T-helper 2 cell treated with Interferon-gamma antibody and Interleukin-4, amounts not matched to agents 5 μg/mL and 100 μg/mL, for 36 hours (primary cell): ENCODE measurements at regions not wholly inside any gene's neighbourhood (a gene's known extent, or its start where the extent isn't known, plus 50 kb on each side); places are given as distances from the start of the nearest gene placed in this dataset.

Source experiments
- DNase-seq: peaks from one replicate; pipeline ENCODE4 v3.0.0; 2021; ENCODE audit warnings: low spot score
- H3K27ac Mint-ChIP-seq: one replicate; pipeline ENCODE4 v1.8.0; 2021; ENCODE audit warnings: mild to moderate bottlenecking, mixed read lengths
- H3K27me3 Mint-ChIP-seq: one replicate; pipeline ENCODE4 v1.8.0; 2021; ENCODE audit warnings: low read depth, mixed read lengths
- H3K36me3 Mint-ChIP-seq: one replicate; pipeline ENCODE4 v1.8.0; 2021; ENCODE audit warnings: low read depth, mixed read lengths
- H3K4me1 Mint-ChIP-seq: one replicate; pipeline ENCODE4 v1.8.0; 2021; ENCODE audit warnings: low read depth, mixed read lengths
- H3K4me3 Mint-ChIP-seq: one replicate; pipeline ENCODE4 v1.8.0; 2022; ENCODE audit warnings: mild to moderate bottlenecking, moderate library complexity, mixed read lengths
- H3K9me3 Mint-ChIP-seq: one replicate; pipeline ENCODE4 v1.8.0; 2021; ENCODE audit warnings: mixed read lengths

DNA sequence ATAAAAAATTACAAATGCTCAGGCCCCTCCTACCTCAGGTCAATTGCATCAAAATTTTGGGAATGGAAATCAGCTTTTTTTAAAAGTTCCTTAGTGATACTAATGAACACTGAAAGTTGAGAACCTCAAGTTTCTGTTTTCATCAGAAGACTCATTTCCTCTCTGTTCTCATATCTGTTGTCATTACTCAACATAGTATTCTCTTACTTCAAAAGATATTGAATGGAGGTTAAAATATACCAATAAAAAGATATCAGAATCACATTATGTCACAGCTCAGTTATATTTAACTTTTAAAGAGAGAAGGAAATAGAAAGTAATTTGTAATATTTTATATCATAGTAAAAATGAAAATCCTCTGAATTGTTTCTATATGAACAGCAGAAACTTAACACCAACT lies 959.4 kb upstream of the LRRTM1 start:
- Mint-ChIP-seq H3K4me1 (no peaks in the 10 kb centered on the region), H3K27me3 (no peaks in the 10 kb centered on the region), H3K27ac (no peak overlapping the region), H3K36me3 (no peaks in the 10 kb centered on the region), H3K4me3 (no peak overlapping the region), H3K9me3 (peaks cover 33% of the 10 kb centered on the region)
- no peak for DNase-seq

DNA sequence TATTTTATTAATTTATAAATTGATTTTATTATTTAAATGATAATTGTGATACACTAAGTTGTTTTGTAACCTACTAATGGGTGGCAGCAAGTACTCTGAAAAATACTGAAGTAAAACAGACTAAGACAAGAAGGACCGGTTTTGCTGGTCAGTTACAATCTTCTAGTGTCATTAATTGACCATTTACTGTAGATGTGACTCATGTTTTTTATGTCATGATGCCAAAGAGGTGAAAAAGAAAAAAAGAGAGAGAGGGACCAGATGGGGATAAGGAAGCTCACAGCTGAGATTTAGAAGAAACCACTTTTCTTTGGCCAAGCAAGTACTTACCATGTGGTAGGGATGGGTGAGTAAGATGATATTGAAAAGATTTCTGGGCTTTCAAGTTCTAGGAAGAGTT lies 955.8 kb upstream of the LRRTM1 start:
- Mint-ChIP-seq H3K27ac (no peak overlapping the region), H3K27me3 (no peaks in the 10 kb centered on the region), H3K4me3 (no peak overlapping the region), H3K36me3 (no peaks in the 10 kb centered on the region), H3K4me1 (no peaks in the 10 kb centered on the region), H3K9me3 (peaks cover 15% of the 10 kb centered on the region)
- no peak for DNase-seq

DNA sequence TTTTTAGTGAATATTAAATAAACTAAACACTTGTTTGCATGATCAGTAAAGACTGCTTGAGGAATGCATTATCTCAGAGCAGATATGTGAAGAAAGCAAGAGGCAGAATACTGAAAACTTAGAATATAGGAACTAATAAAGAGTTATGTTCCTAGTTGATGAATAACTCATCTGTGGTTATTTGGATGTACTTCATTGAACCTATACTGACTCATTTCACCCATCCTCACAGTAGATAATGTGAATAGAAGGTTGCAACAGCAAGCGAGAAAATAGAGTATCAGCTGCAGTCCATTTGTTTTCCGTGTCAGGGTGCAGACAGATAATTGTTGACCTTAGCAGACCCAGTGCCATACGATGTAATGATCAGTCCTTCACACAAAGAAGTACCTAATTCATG lies 945.7 kb upstream of the LRRTM1 start:
- no peaks in the 10 kb centered on the region for H3K27me3 Mint-ChIP-seq
- H3K36me3 Mint-ChIP-seq = no peaks in the 10 kb centered on the region
- no peak for DNase-seq
- peaks cover 62% of the 10 kb centered on the region for H3K9me3 Mint-ChIP-seq
- H3K4me1 Mint-ChIP-seq = no peaks in the 10 kb centered on the region
- H3K27ac Mint-ChIP-seq = no peak overlapping the region
- no peak overlapping the region for H3K4me3 Mint-ChIP-seq

DNA sequence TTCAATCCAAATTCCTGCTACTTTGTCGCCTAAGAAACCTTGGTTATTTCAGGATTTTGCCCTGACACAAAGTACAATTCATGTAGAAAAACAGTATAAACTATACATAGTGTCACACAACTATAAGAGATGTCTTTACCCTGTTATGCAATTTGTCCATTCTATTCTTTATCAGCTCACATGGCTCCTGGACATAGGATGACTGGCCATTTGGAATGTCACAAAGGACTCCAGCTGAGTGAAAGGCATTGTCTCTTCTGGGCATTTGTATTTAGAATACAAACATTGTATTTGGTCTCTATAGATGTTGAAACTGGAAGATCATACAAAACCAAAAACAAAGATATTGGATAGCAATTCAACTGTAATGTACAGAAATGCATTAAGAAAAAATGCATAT lies 944.6 kb upstream of the LRRTM1 start:
- DNase-seq = no peak
- Mint-ChIP-seq H3K27me3 (no peaks in the 10 kb centered on the region), H3K4me3 (no peak overlapping the region), H3K36me3 (no peaks in the 10 kb centered on the region), H3K9me3 (peaks cover 59% of the 10 kb centered on the region), H3K4me1 (no peaks in the 10 kb centered on the region), H3K27ac (no peak overlapping the region)

DNA sequence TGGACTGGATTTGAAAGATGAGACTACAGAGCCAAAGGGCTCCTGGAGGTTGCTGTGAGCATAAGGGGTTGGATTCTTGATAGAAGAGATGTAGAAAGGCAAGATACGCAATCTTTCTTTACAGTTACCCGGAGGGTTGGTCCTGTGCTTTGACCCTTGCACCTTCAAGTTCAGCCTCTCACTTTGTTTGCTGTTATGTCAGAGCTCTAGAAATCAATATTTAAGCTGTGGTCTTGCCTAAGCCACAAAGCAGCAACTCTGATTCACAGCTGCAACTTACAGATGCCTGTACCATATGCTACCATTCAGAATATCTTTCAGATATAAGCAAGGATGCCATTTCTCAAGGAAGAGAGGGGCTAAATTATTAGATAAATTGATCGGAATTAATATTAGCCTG lies 943.1 kb upstream of the LRRTM1 start:
- Mint-ChIP-seq H3K9me3 (peaks cover 46% of the 10 kb centered on the region), H3K36me3 (no peaks in the 10 kb centered on the region), H3K27me3 (no peaks in the 10 kb centered on the region), H3K4me1 (no peaks in the 10 kb centered on the region), H3K27ac (no peak overlapping the region), H3K4me3 (no peak overlapping the region)
- DNase-seq = no peak

DNA sequence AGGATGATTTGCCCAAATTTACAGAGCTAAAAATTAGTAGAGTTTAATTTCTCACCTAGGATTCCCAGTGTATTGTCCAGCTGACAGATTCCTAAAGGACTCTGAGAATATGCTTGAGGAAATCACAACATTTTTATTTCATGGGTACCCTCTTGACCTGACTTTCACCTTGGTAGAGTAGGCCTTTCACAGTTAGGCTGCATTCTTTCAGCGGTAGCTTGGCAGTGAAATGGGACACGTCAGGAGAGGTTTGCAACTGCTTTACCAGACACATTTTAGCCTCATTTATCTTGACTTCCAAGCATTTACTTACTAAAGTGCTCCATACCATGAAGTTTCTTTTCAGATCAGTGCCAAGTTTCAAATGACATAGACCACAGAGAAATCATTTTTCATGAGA lies 937.9 kb upstream of the LRRTM1 start:
- no peak for DNase-seq
- no peaks in the 10 kb centered on the region for H3K36me3 Mint-ChIP-seq
- no peaks in the 10 kb centered on the region for H3K4me1 Mint-ChIP-seq
- H3K4me3 Mint-ChIP-seq = no peak overlapping the region
- no peak overlapping the region for H3K27ac Mint-ChIP-seq
- no peaks in the 10 kb centered on the region for H3K27me3 Mint-ChIP-seq
- peaks cover 40% of the 10 kb centered on the region for H3K9me3 Mint-ChIP-seq

DNA sequence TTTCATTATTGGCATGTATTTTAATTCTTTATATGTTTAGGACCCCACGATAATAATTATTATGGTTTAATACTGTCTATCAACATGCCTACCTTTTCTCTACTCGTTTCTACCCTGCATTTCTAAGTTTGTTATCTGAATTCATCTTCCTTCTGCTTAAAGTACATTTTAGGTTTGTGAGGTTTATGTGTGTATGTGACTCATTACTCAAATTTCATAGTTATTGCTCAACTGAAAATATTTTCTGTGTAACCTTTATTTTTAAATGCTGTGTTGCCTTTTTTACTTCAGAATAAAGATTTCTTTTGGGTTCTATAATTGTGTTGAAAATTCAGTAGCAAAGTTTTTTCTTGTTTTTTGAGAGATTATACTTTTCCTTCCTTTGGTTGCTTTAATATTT lies 933.9 kb upstream of the LRRTM1 start:
- no peak for DNase-seq
- H3K27ac Mint-ChIP-seq = no peak overlapping the region
- no peak overlapping the region for H3K4me3 Mint-ChIP-seq
- H3K27me3 Mint-ChIP-seq = no peaks in the 10 kb centered on the region
- H3K9me3 Mint-ChIP-seq = peaks cover 33% of the 10 kb centered on the region
- H3K36me3 Mint-ChIP-seq = no peaks in the 10 kb centered on the region
- no peaks in the 10 kb centered on the region for H3K4me1 Mint-ChIP-seq

DNA sequence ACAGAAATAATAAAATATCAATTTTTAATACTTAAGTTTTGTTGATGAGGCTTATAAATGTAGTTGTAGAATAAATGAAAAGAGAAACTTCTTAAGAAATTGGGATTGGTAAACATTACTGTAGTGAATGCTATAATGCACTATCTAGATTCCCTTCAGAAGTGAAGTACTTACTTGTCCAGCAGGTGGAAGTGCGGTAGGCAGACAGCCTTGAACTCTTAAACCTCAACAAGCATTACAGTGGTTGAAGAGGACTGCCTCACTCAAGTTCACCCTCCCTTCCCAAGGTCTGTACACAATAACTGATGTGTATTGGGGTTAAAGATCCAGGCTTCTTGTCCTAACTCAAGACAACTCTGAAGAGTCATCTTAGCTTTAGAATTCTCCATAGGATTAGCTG lies 931.0 kb upstream of the LRRTM1 start:
- H3K36me3 Mint-ChIP-seq = no peaks in the 10 kb centered on the region
- H3K4me3 Mint-ChIP-seq = no peak overlapping the region
- no peak overlapping the region for H3K27ac Mint-ChIP-seq
- DNase-seq = no peak
- H3K9me3 Mint-ChIP-seq = peaks cover 33% of the 10 kb centered on the region
- H3K4me1 Mint-ChIP-seq = no peaks in the 10 kb centered on the region
- H3K27me3 Mint-ChIP-seq = no peaks in the 10 kb centered on the region

DNA sequence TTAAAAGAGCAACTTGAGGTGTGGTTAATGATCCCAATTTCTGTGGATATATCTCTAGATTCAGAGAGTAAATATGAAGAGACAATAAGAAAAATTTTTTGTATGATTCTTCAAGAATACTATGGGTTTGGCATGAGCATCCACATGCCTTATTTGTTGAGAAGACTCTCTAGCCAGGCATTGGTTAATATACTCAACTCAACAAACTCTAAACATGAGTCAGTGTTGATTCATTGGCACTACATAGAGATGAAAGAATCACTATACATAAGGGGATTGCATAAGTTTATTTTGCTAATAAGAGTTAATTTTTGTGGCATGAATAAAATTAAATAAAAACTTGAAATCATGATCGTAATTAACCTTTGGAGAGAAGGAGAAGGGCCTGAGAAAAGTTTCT lies 930.2 kb upstream of the LRRTM1 start:
- Mint-ChIP-seq H3K4me1 (no peaks in the 10 kb centered on the region), H3K9me3 (peaks cover 31% of the 10 kb centered on the region), H3K27ac (no peak overlapping the region), H3K27me3 (no peaks in the 10 kb centered on the region), H3K4me3 (no peak overlapping the region), H3K36me3 (no peaks in the 10 kb centered on the region)
- DNase-seq = no peak

DNA sequence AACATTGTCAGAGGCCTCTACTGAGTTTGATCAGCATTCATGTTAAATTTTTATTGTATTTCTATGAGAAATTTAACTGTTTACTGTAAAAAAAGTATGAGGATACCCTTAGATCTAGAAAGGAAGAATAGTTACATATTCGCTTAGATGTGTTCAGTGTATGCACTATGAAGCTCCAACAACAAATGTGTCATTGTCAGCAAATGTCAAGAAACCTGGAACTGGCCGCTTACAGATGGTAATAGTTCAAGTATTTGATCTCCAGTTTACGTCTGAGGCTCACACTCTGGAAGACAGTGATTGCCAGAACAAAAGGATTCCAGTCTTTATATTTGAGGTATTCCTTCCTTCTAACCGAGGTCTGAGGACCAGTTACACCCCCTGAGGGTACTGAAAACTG lies 921.2 kb upstream of the LRRTM1 start:
- DNase-seq = no peak
- Mint-ChIP-seq H3K4me1 (no peaks in the 10 kb centered on the region), H3K27ac (no peak overlapping the region), H3K4me3 (no peak overlapping the region), H3K27me3 (no peaks in the 10 kb centered on the region), H3K9me3 (peaks cover 25% of the 10 kb centered on the region), H3K36me3 (no peaks in the 10 kb centered on the region)

DNA sequence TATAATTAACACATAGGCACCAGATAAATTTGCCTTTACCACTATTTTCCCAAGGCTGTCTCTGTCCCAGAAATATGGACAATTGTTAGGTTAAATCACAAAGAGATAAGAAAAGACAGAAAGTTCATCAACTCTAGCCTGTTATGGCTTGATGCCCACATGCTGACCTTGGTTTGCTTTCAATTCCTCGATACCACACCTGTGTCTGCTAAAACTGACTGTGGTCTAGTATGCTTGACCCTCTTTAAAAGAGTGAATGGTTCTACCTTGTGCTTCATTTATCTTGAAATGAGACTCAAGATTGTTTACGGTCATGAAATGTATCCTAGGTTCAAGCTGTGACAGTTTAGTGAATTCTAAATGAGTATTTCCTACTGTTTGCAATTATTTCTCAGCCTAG lies 909.0 kb upstream of the LRRTM1 start:
- H3K4me1 Mint-ChIP-seq = no peaks in the 10 kb centered on the region

DNA sequence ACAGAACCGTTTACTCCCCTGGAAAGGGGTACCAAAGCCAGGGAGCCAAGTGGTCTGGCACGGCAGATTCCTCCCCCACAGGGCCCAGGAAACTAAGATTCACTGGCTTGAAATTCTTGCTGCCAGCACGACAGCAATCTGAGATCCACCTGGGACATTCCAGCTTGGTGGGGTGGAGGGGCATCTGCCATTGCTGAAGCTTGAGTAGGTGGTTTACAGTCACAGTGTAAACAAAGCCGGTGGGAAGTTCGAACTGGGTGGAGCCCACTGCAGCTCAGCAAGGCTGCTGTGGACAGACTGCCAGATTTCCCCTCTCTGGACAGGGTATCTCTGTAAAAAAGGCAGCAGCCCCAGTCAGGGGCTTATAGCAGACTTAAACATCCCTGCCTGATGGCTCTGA lies 901.7 kb upstream of the LRRTM1 start:
- Mint-ChIP-seq H3K36me3 (peaks cover 2% of the 10 kb centered on the region), H3K4me3 (no peak overlapping the region), H3K4me1 (no peaks in the 10 kb centered on the region), H3K27me3 (no peaks in the 10 kb centered on the region), H3K9me3 (peaks cover 28% of the 10 kb centered on the region), H3K27ac (no peak overlapping the region)
- no peak for DNase-seq

More for the DNA sequence above, 909.0 kb upstream of the LRRTM1 start:
- Mint-ChIP-seq H3K4me3 (no peak overlapping the region), H3K27ac (no peak overlapping the region), H3K9me3 (peaks cover 21% of the 10 kb centered on the region), H3K36me3 (no peaks in the 10 kb centered on the region), H3K27me3 (no peaks in the 10 kb centered on the region)
- DNase-seq = no peak

DNA sequence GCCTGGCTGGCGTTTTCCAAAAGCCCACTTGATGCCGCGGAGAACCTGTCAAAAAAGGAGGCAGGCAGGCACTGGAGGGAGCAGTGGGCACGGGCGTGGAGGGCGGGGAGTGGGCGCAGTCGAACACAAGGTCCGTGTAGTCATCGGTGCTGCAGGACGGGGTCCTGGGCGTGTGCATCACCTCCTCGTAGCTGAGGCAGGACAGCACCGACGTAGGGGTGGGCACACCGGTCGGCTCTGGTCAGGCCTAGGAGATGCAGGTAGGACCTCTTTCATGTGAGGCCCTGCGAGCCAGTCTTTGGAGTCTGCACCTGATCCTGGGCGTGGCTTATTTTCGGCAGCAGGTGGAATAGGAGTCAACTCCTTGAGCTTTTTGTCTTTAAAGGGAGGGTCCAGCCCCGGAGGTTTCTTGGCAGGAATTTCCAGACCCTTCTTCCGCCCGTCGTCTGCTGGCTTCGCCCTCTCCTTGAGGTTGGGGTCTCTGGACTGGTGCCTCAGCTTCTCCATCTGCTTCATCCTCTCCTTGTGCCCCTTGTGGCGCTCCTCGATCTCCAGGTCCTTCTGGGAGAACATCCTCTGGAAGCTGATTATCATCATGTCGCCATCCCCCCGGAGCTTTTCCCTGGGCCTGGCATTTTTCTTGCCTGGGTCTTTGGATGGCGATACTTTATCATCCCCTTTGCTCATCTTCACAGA lies 892.5 kb upstream of the LRRTM1 start:
- Mint-ChIP-seq H3K27me3 (no peaks in the 10 kb centered on the region), H3K36me3 (no peaks in the 10 kb centered on the region)

DNA sequence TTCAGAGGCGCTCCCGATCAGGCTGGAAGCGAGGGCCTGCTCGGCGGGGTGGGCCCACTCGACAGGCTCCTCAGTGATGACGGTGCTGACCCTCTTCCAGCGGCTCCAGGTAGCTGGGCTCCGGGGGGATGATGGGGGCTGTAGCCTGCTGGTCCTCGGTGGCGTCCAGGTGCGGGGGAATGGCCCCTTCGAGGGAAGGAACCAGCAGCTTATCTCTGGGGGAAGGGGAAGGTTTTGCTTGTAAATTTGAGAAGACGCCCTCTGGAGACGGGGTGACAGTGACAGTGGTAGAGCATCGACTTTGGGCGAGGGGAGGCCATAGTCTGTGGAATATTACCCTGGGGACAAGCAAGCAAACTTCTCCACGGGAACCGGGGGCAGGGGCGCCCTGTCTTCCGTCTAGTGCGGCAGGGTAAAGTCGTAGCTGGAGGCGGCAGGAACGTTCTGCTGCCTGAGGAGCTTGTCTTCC lies 891.9 kb upstream of the LRRTM1 start:
- Mint-ChIP-seq H3K4me1 (no peaks in the 10 kb centered on the region), H3K9me3 (peaks cover 23% of the 10 kb centered on the region), H3K4me3 (no peak overlapping the region), H3K36me3 (no peaks in the 10 kb centered on the region), H3K27ac (no peak overlapping the region), H3K27me3 (no peaks in the 10 kb centered on the region)
- DNase-seq = no peak

More for the DNA sequence above, 892.5 kb upstream of the LRRTM1 start:
- Mint-ChIP-seq H3K4me1 (no peaks in the 10 kb centered on the region), H3K4me3 (no peak overlapping the region), H3K27ac (no peak overlapping the region), H3K9me3 (peaks cover 19% of the 10 kb centered on the region)
- no peak for DNase-seq

DNA sequence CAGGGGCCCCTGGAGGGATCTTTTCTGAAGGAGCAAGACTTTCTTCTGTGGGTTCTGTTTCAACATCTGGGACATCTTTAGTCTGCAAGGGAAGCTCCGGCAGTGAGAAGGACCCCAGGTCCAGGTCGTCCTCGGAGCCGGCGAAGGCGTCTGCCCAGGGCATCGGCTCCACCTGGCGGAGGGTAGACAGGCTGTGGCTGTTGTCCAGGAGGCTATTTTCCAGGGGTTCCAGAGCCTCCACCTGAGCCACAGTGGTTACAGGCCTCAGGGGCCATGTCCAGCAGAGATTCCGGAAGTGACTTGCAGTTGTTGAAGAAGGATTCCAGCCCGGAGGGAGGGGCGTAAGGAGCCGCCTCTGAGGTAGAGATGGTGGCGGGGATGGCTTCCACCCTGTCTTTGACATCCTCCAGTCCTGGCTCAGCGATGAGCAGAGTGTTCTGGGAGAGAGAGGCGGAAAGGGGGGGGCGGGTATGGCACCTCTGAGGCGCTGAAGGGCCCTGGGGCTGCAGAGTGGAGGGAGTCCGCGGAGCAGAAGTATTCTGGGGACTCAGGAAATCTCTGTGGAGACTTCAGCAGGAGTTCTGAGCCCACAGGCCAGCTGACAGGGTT lies 891.3 kb upstream of the LRRTM1 start:
- H3K36me3 Mint-ChIP-seq = no peaks in the 10 kb centered on the region
- H3K27me3 Mint-ChIP-seq = no peaks in the 10 kb centered on the region
- no peaks in the 10 kb centered on the region for H3K4me1 Mint-ChIP-seq
- no peak for DNase-seq
- no peak overlapping the region for H3K4me3 Mint-ChIP-seq
- peaks cover 23% of the 10 kb centered on the region for H3K9me3 Mint-ChIP-seq
- no peak overlapping the region for H3K27ac Mint-ChIP-seq
